Omental fat pad (tissue), 3 donors: ENCODE measurements at regions not wholly inside any gene's neighbourhood (a gene's known extent, or its start where the extent isn't known, plus 50 kb on each side); places are given as distances from the start of the nearest gene placed in this dataset.
"Not testable (repeated sequence)": the region's sequence is repeated elsewhere in the genome, so short reads cannot be mapped to it uniquely, and the experiment has no call there.

Experiments used
- ATAC-seq: fragments of 150-250 bp; one replicate; pipeline ENCODE4 v1.9.1; 2016; ENCODE audit warnings: mild to moderate bottlenecking, moderate library complexity; ENCODE audit not compliant: low FRiP score
- DNase-seq: peaks from one replicate; pipeline ENCODE4 v3.0.0-alpha.2; 2019; ENCODE audit warnings: low spot score
- CTCF ChIP-seq, 3 donors: fragments of 450-650 bp; IDR thresholded peaks; one replicate each; pipeline ENCODE4 v1.5.1; 2016 to 2017; ENCODE audit warnings: antibody characterized with exemption in 3 of 3, mild to moderate bottlenecking in 3 of 3, moderate library complexity in 2 of 3

DNA sequence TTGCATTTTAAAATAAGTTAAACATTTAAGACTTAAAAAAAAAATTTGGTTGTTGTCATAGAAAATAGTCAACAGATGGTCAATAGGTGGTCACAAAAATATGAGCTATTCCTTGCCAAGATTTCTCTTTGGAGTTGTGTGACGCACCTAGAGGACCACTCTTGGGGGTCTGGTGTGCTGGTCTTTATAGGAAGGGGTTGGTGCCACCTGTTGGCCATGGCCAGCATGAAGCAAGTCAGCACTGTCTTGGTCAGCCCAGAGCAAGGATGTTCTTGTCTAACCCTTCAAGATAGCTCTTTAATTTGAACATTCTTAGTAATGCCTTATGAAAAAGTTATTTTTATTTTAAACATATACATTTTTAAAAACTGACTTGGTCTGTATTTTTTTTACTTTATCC is 267.9 kb upstream of the CNTNAP2 start:
- DNase-seq (no peak), ATAC-seq (no peak)
- no peak for TF ChIP-seq CTCF (IDR thresholded peaks at IDR 0.05)

DNA sequence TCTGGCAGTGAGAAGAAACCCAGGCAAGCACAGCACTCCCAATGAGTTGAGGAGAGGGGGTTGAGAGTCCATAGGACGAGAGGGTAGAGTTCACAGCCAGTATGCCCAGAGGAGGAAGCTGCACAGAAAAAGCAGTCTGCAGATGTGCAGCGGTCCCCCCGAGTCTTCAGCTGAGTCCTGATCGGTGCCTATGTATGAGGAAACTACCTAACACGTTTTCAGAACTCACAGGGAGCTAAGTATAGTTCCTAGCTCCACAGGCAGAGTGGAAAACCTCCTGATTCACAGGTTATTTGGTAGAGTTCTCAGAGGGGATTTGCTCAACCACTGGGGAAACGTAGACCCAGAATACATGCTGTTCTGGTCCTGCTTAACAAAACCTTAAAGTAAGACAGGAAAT is 271.3 kb upstream of the CNTNAP2 start:
- no peak for TF ChIP-seq CTCF (IDR thresholded peaks at IDR 0.05)
- DNase-seq (no peak), ATAC-seq (no peak)

DNA sequence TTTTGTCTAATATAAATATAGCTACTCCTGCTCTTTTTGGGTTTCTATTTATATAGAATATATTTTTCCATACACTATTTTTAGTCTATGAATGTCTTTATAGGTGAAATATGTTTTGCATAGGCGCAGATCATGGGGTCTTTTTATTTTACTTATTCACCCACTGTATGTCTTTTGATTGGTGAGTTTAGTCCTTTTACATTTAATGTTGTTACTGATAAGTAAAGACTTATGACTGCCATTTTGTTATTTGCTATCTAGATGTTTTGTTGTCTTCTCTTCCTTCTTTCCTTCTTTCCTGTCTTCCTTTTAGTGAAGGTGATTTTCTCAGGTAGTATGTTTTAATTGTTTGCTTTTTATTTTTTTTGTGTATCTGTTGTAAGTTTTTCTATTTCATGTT is 276.8 kb upstream of the CNTNAP2 start:
- ATAC-seq = no peak
- TF ChIP-seq CTCF (IDR thresholded peaks at IDR 0.05) = no peak
- DNase-seq = no peak

DNA sequence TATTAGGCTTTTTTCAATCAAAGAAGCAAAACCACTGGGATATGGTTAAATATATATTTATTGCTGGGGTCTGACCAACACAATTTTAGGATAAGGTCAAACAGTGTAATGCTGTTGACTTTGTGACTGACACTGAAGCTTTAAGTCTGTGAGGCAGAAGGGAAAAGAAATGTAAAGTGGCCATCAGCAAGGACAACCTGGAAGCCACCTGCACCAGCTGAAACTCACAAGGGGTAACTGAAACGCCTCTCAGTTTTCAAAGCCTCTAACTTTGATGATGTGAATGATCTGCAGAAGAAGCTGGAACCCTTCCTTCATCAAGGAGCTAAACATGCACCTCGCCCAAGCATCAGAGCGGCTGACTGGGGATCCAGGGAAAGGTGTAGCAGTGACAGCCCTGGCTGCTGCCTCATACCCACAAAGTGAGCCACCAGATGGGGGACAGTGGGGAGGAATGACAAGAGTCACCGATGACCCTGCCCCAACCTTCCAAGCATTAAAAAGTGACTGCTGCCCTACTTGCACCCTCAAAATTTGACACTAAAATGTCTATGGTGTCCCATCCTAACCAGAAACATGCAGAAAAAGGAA is 284.9 kb upstream of the CNTNAP2 start:
- no peak for DNase-seq
- TF ChIP-seq CTCF (IDR thresholded peaks at IDR 0.05) = no peak
- no peak for ATAC-seq

GRCh38 chr7:145817687-145818086 is 298.9 kb upstream of the CNTNAP2 start:
- ATAC-seq (no peak), DNase-seq (no peak)
- TF ChIP-seq CTCF (IDR thresholded peaks at IDR 0.05) = no peak

DNA sequence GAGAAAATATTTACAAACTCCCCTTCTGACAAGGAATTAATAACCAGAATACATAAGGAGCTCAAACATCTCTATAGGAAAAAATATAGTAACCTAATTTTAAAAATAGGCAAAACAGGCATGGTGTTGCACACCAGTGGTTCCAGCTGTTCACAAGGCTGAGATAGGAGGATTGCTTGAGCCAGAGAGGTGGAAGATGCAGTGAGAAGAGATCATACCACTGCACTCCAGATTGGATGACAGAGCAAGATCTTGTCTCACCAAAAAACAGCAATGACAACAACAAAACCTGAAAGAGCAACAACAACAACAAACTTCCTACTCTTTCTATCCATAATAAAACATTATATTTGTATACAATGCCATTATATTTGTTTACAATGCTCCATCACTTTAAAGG is 304.4 kb upstream of the CNTNAP2 start:
- DNase-seq (no peak), ATAC-seq (no peak)
- no peak for TF ChIP-seq CTCF (IDR thresholded peaks at IDR 0.05)

- ATAC-seq = not testable (repeated sequence)
Measured at GRCh38 chr7:145805496-145805895, 311.1 kb upstream of the CNTNAP2 start.

DNA sequence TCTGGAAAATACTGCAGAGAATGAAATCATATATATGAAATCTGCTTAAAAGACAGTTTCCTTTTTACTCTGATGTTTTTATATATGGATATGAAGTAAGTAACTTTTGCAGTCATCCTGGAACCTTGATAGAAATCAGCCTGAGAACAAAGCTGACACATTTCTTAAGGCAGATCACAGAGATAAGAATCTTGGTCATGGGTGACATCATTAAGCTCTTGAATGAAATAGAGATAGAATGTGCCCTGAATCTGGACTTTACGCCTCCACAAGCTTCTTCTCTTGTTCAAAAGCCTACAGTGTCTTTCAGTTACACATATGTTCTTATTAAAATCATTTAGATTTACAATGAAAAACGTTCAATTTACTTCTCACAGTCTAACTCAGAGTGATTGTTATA is 319.1 kb upstream of the CNTNAP2 start:
- no peak for TF ChIP-seq CTCF (IDR thresholded peaks at IDR 0.05)
- no peak for ATAC-seq
- DNase-seq = no peak

More at GRCh38 chr7:145805496-145805895, 311.1 kb upstream of the CNTNAP2 start:
- DNase-seq = not testable (repeated sequence)
